ENCODE measurements at regions not wholly inside any gene's neighbourhood (a gene's known extent, or its start where the extent isn't known, plus 50 kb on each side); places are given as distances from the start of the nearest gene placed in this dataset.

- H3K9me3 Mint-ChIP-seq, result peaks cover 3 to 24% (median 5%) of the 10 kb centered on the region in 7 donors
These were observed 827.0 kb upstream of the RAB6C start for GRCh38 chr2:129152514-129152913.

GRCh38 chr2:129160879-129161278 is 818.6 kb upstream of the RAB6C start:
- DNase-seq (no peak), ATAC-seq (ENCODE audit: low read depth in 2 of 2) (no peak)
- Mint-ChIP-seq H3K27me3 (peaks cover 14 to 20% (median 16%) of the 10 kb centered on the region in 3 donors), H3K4me3 (no peak overlapping the region), H3K36me3 (no peaks in the 10 kb centered on the region), H3K9me3 (peaks cover 0 to 5% (median 2%) of the 10 kb centered on the region in 7 donors), H3K27ac (no peak overlapping the region), H3K4me1 (no peaks in the 10 kb centered on the region)

More at GRCh38 chr2:129152514-129152913, 827.0 kb upstream of the RAB6C start:
- Mint-ChIP-seq H3K4me1 (no peaks in the 10 kb centered on the region), H3K27ac (no peak overlapping the region), H3K4me3 (no peak overlapping the region), H3K27me3 (peaks cover 8 to 18% (median 9%) of the 10 kb centered on the region in 3 donors), H3K36me3 (no peaks in the 10 kb centered on the region)
- ATAC-seq (ENCODE audit: low read depth in 2 of 2) (no peak), DNase-seq (no peak)

- H3K4me1 Mint-ChIP-seq, result no peaks in the 10 kb centered on the region
- ATAC-seq (ENCODE audit: low read depth in 2 of 2), result no peak
- no peak for DNase-seq
- no peaks in the 10 kb centered on the region for H3K9me3 Mint-ChIP-seq
- peaks cover 20 to 25% (median 20%) of the 10 kb centered on the region in 3 donors for H3K27me3 Mint-ChIP-seq
- no peak overlapping the region for H3K27ac Mint-ChIP-seq
- H3K4me3 Mint-ChIP-seq, result no peak overlapping the region
- no peaks in the 10 kb centered on the region for H3K36me3 Mint-ChIP-seq
These were observed 815.1 kb upstream of the RAB6C start for GRCh38 chr2:129164220-129164949.

- H3K27me3 Mint-ChIP-seq, result peaks cover 20 to 25% (median 20%) of the 10 kb centered on the region in 3 donors
- H3K9me3 Mint-ChIP-seq, result no peaks in the 10 kb centered on the region
- no peak overlapping the region for H3K4me3 Mint-ChIP-seq
- ATAC-seq (ENCODE audit: low read depth in 2 of 2) (no peak), DNase-seq (no peak)
- H3K4me1 Mint-ChIP-seq, result no peaks in the 10 kb centered on the region
- no peaks in the 10 kb centered on the region for H3K36me3 Mint-ChIP-seq
- no peak overlapping the region for H3K27ac Mint-ChIP-seq
These were observed 814.5 kb upstream of the RAB6C start for GRCh38 chr2:129165006-129165405.

GRCh38 chr2:129167456-129167855 is 812.0 kb upstream of the RAB6C start:
- peaks cover 11 to 20% (median 19%) of the 10 kb centered on the region in 3 donors for H3K27me3 Mint-ChIP-seq
- ATAC-seq (ENCODE audit: low read depth in 2 of 2) (no peak), DNase-seq (no peak)
- H3K36me3 Mint-ChIP-seq, result no peaks in the 10 kb centered on the region
- H3K4me3 Mint-ChIP-seq, result no peak overlapping the region
- H3K27ac Mint-ChIP-seq, result no peak overlapping the region
- peaks cover 0 to under 1% (median 0%) of the 10 kb centered on the region in 7 donors for H3K9me3 Mint-ChIP-seq
- no peaks in the 10 kb centered on the region for H3K4me1 Mint-ChIP-seq

GRCh38 chr2:129170570-129170969 is 808.9 kb upstream of the RAB6C start:
- H3K27me3 Mint-ChIP-seq, result peaks cover 7 to 13% (median 9%) of the 10 kb centered on the region in 3 donors
- no peak overlapping the region for H3K4me3 Mint-ChIP-seq
- ATAC-seq (ENCODE audit: low read depth in 2 of 2), result no peak
- no peak overlapping the region for H3K27ac Mint-ChIP-seq
- no peaks in the 10 kb centered on the region for H3K36me3 Mint-ChIP-seq
- H3K9me3 Mint-ChIP-seq, result peaks cover 0 to 4% (median 2%) of the 10 kb centered on the region in 7 donors
- no peaks in the 10 kb centered on the region for H3K4me1 Mint-ChIP-seq
- no peak for DNase-seq

- no peaks in the 10 kb centered on the region for H3K4me1 Mint-ChIP-seq
- H3K36me3 Mint-ChIP-seq, result no peaks in the 10 kb centered on the region
- H3K9me3 Mint-ChIP-seq, result peaks cover 0 to 8% (median 2%) of the 10 kb centered on the region in 7 donors
- ATAC-seq (ENCODE audit: low read depth in 2 of 2) (no peak), DNase-seq (no peak)
- H3K4me3 Mint-ChIP-seq, result no peak overlapping the region
- H3K27ac Mint-ChIP-seq, result no peak overlapping the region
- H3K27me3 Mint-ChIP-seq, result peaks cover 0 to 10% (median 0%) of the 10 kb centered on the region in 3 donors
These were observed 805.3 kb upstream of the RAB6C start for GRCh38 chr2:129174143-129174542.

GRCh38 chr2:129175051-129175450 is 804.4 kb upstream of the RAB6C start:
- ATAC-seq (ENCODE audit: low read depth in 2 of 2) (no peak), DNase-seq (no peak)
- Mint-ChIP-seq H3K27me3 (peaks cover 0 to 10% (median 0%) of the 10 kb centered on the region in 3 donors), H3K27ac (no peak overlapping the region), H3K4me3 (no peak overlapping the region), H3K9me3 (peaks cover 0 to 8% (median 2%) of the 10 kb centered on the region in 7 donors), H3K36me3 (no peaks in the 10 kb centered on the region), H3K4me1 (no peaks in the 10 kb centered on the region)

GRCh38 chr2:129176375-129176774 is 803.1 kb upstream of the RAB6C start:
- Mint-ChIP-seq H3K4me3 (no peak overlapping the region), H3K27ac (no peak overlapping the region), H3K9me3 (peaks cover 0 to 8% (median 2%) of the 10 kb centered on the region in 7 donors), H3K4me1 (no peaks in the 10 kb centered on the region), H3K36me3 (no peaks in the 10 kb centered on the region), H3K27me3 (peaks cover 0 to 10% (median 0%) of the 10 kb centered on the region in 3 donors)
- ATAC-seq (ENCODE audit: low read depth in 2 of 2) (no peak), DNase-seq (no peak)

- Mint-ChIP-seq H3K27ac (no peak overlapping the region), H3K9me3 (peaks cover 0 to 8% (median 2%) of the 10 kb centered on the region in 7 donors), H3K27me3 (peaks cover 0 to 10% (median 0%) of the 10 kb centered on the region in 3 donors), H3K4me3 (no peak overlapping the region), H3K4me1 (no peaks in the 10 kb centered on the region), H3K36me3 (no peaks in the 10 kb centered on the region)
- ATAC-seq (ENCODE audit: low read depth in 2 of 2) (no peak), DNase-seq (no peak)
These were observed 801.1 kb upstream of the RAB6C start for GRCh38 chr2:129178356-129178755.

- peaks cover 0 to 10% (median 0%) of the 10 kb centered on the region in 3 donors for H3K27me3 Mint-ChIP-seq
- H3K36me3 Mint-ChIP-seq, result no peaks in the 10 kb centered on the region
- no peak overlapping the region for H3K4me3 Mint-ChIP-seq
- no peaks in the 10 kb centered on the region for H3K4me1 Mint-ChIP-seq
- peaks cover 0 to 5% (median 0%) of the 10 kb centered on the region in 7 donors for H3K9me3 Mint-ChIP-seq
- DNase-seq (no peak), ATAC-seq (ENCODE audit: low read depth in 2 of 2) (no peak)
- H3K27ac Mint-ChIP-seq, result no peak overlapping the region
These were observed 800.3 kb upstream of the RAB6C start for GRCh38 chr2:129179199-129179598.

GRCh38 chr2:129180124-129180716 is 799.2 kb upstream of the RAB6C start:
- Mint-ChIP-seq H3K36me3 (no peaks in the 10 kb centered on the region), H3K9me3 (peaks cover 0 to 5% (median 0%) of the 10 kb centered on the region in 7 donors), H3K4me1 (no peaks in the 10 kb centered on the region)

GRCh38 chr2:129181433-129181832 is 798.0 kb upstream of the RAB6C start:
- DNase-seq (no peak), ATAC-seq (ENCODE audit: low read depth in 2 of 2) (no peak)
- H3K4me3 Mint-ChIP-seq, result no peak overlapping the region
- H3K9me3 Mint-ChIP-seq, result peaks cover 0 to 3% (median 0%) of the 10 kb centered on the region in 7 donors
- H3K36me3 Mint-ChIP-seq, result no peaks in the 10 kb centered on the region
- H3K4me1 Mint-ChIP-seq, result no peaks in the 10 kb centered on the region
- H3K27me3 Mint-ChIP-seq, result peaks cover 0 to 2% (median 1%) of the 10 kb centered on the region in 3 donors
- H3K27ac Mint-ChIP-seq, result no peak overlapping the region

More at GRCh38 chr2:129180124-129180716, 799.2 kb upstream of the RAB6C start:
- peaks cover 0 to 10% (median 0%) of the 10 kb centered on the region in 3 donors for H3K27me3 Mint-ChIP-seq
- no peak overlapping the region for H3K27ac Mint-ChIP-seq
- no peak for DNase-seq
- no peak for ATAC-seq (ENCODE audit: low read depth in 2 of 2)
- H3K4me3 Mint-ChIP-seq, result no peak overlapping the region

- no peak for ATAC-seq (ENCODE audit: low read depth in 2 of 2)
- H3K4me3 Mint-ChIP-seq, result no peak overlapping the region
- no peaks in the 10 kb centered on the region for H3K4me1 Mint-ChIP-seq
- no peak overlapping the region for H3K27ac Mint-ChIP-seq
- peaks cover 0 to 7% (median 0%) of the 10 kb centered on the region in 3 donors for H3K27me3 Mint-ChIP-seq
- no peak for DNase-seq
- H3K9me3 Mint-ChIP-seq, result peaks cover 0 to 3% (median 0%) of the 10 kb centered on the region in 7 donors
- no peaks in the 10 kb centered on the region for H3K36me3 Mint-ChIP-seq
These were observed 797.5 kb upstream of the RAB6C start for GRCh38 chr2:129181963-129182362.
